ENCODE measurements at regions not wholly inside any gene's neighbourhood (a gene's known extent, or its start where the extent isn't known, plus 50 kb on each side); places are given as distances from the start of the nearest gene placed in this dataset.

GRCh38 chr16:9331503-9331902, 240.1 kb downstream of the HAPSTR1 start:
- Histone ChIP-seq H3K27me3 (no peaks in the 10 kb centered on the region), H3K27ac (no peak overlapping the region), H3K4me1 (no peaks in the 10 kb centered on the region), H3K36me3 (no peaks in the 10 kb centered on the region), H3K9me3 (no peaks in the 10 kb centered on the region), H3K4me3 (no peak overlapping the region)
- intact Hi-C loops (cut with DNase I; ENCODE audit: low total_unique reads), result no loop called here
- TF ChIP-seq POLR2AphosphoS5 (IDR thresholded peaks at IDR 0.05), result no peak
- TF ChIP-seq POLR2A (IDR thresholded peaks at IDR 0.05), result no peak
- DNase-seq (ENCODE audit: low spot score in 2 of 2), result no peak

- DNase-seq (ENCODE audit: low spot score in 2 of 2), result no peak
- Histone ChIP-seq H3K9me3 (no peaks in the 10 kb centered on the region), H3K36me3 (no peaks in the 10 kb centered on the region), H3K4me3 (no peak overlapping the region), H3K27me3 (no peaks in the 10 kb centered on the region), H3K27ac (no peak overlapping the region), H3K4me1 (no peaks in the 10 kb centered on the region)
- TF ChIP-seq POLR2AphosphoS5 (IDR thresholded peaks at IDR 0.05) (no peak), POLR2A (IDR thresholded peaks at IDR 0.05) (no peak), CTCF (IDR thresholded peaks at IDR 0.05) (no peak)
- intact Hi-C loops (cut with DNase I; ENCODE audit: low total_unique reads), result no loop called here
These were observed 241.2 kb downstream of the HAPSTR1 start for GRCh38 chr16:9332574-9333148.

GRCh38 chr16:9333469-9333868, 242.0 kb downstream of the HAPSTR1 start:
- TF ChIP-seq POLR2A (IDR thresholded peaks at IDR 0.05) (no peak), CTCF (IDR thresholded peaks at IDR 0.05) (no peak), POLR2AphosphoS5 (IDR thresholded peaks at IDR 0.05) (no peak)
- intact Hi-C loops (cut with DNase I; ENCODE audit: low total_unique reads), result no loop called here
- no peaks in the 10 kb centered on the region for H3K4me1 ChIP-seq
- no peak for DNase-seq (ENCODE audit: low spot score in 2 of 2)
- H3K27ac ChIP-seq, result no peak overlapping the region
- H3K9me3 ChIP-seq, result no peaks in the 10 kb centered on the region
- H3K27me3 ChIP-seq, result no peaks in the 10 kb centered on the region
- no peaks in the 10 kb centered on the region for H3K36me3 ChIP-seq
- H3K4me3 ChIP-seq, result no peak overlapping the region

- H3K9me3 ChIP-seq, result no peaks in the 10 kb centered on the region
- no peak overlapping the region for H3K4me3 ChIP-seq
- no peak for TF ChIP-seq POLR2A (IDR thresholded peaks at IDR 0.05)
- no peak for TF ChIP-seq CTCF (IDR thresholded peaks at IDR 0.05)
- no peak for TF ChIP-seq POLR2AphosphoS5 (IDR thresholded peaks at IDR 0.05)
- no peaks in the 10 kb centered on the region for H3K36me3 ChIP-seq
- H3K27me3 ChIP-seq, result no peaks in the 10 kb centered on the region
- no peak for DNase-seq (ENCODE audit: low spot score in 2 of 2)
- no peaks in the 10 kb centered on the region for H3K4me1 ChIP-seq
- H3K27ac ChIP-seq, result no peak overlapping the region
- intact Hi-C loops (cut with DNase I; ENCODE audit: low total_unique reads), result no loop called here
These were observed 242.7 kb downstream of the HAPSTR1 start for GRCh38 chr16:9334103-9334502.

GRCh38 chr16:9337308-9338032, 246.0 kb downstream of the HAPSTR1 start:
- no peaks in the 10 kb centered on the region for H3K4me1 ChIP-seq
- H3K4me3 ChIP-seq, result no peak overlapping the region
- no peak for DNase-seq (ENCODE audit: low spot score in 2 of 2)
- H3K36me3 ChIP-seq, result no peaks in the 10 kb centered on the region
- no peak overlapping the region for H3K27ac ChIP-seq
- no peaks in the 10 kb centered on the region for H3K9me3 ChIP-seq
- no peak for TF ChIP-seq CTCF (IDR thresholded peaks at IDR 0.05)
- no peak for TF ChIP-seq POLR2A (IDR thresholded peaks at IDR 0.05)
- no peak for TF ChIP-seq POLR2AphosphoS5 (IDR thresholded peaks at IDR 0.05)
- H3K27me3 ChIP-seq, result no peaks in the 10 kb centered on the region
- intact Hi-C loops (cut with DNase I; ENCODE audit: low total_unique reads), result no loop called here

Measured in breast epithelium (tissue), 4 donors.